ENCODE measurements at regions not wholly inside any gene's neighbourhood (a gene's known extent, or its start where the extent isn't known, plus 50 kb on each side); places are given as distances from the start of the nearest gene placed in this dataset.

GRCh38 chr1:2948751-2949680, 72.3 kb upstream of the ACTRT2 start:
- WGBS (ENCODE audit: insufficient coverage, insufficient read length): no CpG with 5 or more reads among the region's 31 CpGs
- DNase-seq (ENCODE audit: low read depth, low spot score): no peak
- Histone ChIP-seq H3K4me3 (ENCODE audit: low read length) (no peak overlapping the region), H3K36me3 (ENCODE audit: control insufficient read depth, insufficient read depth, low read length) (no peaks in the 10 kb centered on the region), H3K9me3 (ENCODE audit: control insufficient read depth, insufficient read depth, low read length) (peaks cover 36% of the 10 kb centered on the region), H3K27ac (ENCODE audit: low read length) (no peak overlapping the region), H3K4me1 (ENCODE audit: control insufficient read depth, insufficient read depth, low read length) (no peaks in the 10 kb centered on the region), H3K27me3 (ENCODE audit: control insufficient read depth, insufficient read depth, low read length) (no peaks in the 10 kb centered on the region)

- H3K4me3 ChIP-seq (ENCODE audit: low read length): no peak overlapping the region
- no peaks in the 10 kb centered on the region for H3K4me1 ChIP-seq (ENCODE audit: control insufficient read depth, insufficient read depth, low read length)
- H3K27ac ChIP-seq (ENCODE audit: low read length): no peak overlapping the region
- H3K9me3 ChIP-seq (ENCODE audit: control insufficient read depth, insufficient read depth, low read length): peaks cover 32% of the 10 kb centered on the region
- no peaks in the 10 kb centered on the region for H3K36me3 ChIP-seq (ENCODE audit: control insufficient read depth, insufficient read depth, low read length)
- H3K27me3 ChIP-seq (ENCODE audit: control insufficient read depth, insufficient read depth, low read length): no peaks in the 10 kb centered on the region
- WGBS (ENCODE audit: insufficient coverage, insufficient read length): no CpG with 5 or more reads among the region's 29 CpGs
- DNase-seq (ENCODE audit: low read depth, low spot score): no peak
These were observed 71.0 kb upstream of the ACTRT2 start for GRCh38 chr1:2949966-2950925.

GRCh38 chr1:2950926-2951305, 70.4 kb upstream of the ACTRT2 start:
- Histone ChIP-seq H3K27ac (ENCODE audit: low read length) (no peak overlapping the region), H3K27me3 (ENCODE audit: control insufficient read depth, insufficient read depth, low read length) (no peaks in the 10 kb centered on the region), H3K4me3 (ENCODE audit: low read length) (no peak overlapping the region), H3K36me3 (ENCODE audit: control insufficient read depth, insufficient read depth, low read length) (no peaks in the 10 kb centered on the region), H3K9me3 (ENCODE audit: control insufficient read depth, insufficient read depth, low read length) (peaks cover 27% of the 10 kb centered on the region), H3K4me1 (ENCODE audit: control insufficient read depth, insufficient read depth, low read length) (no peaks in the 10 kb centered on the region)
- no peak for DNase-seq (ENCODE audit: low read depth, low spot score)
- WGBS (ENCODE audit: insufficient coverage, insufficient read length): no CpG with 5 or more reads among the region's 5 CpGs

DNA sequence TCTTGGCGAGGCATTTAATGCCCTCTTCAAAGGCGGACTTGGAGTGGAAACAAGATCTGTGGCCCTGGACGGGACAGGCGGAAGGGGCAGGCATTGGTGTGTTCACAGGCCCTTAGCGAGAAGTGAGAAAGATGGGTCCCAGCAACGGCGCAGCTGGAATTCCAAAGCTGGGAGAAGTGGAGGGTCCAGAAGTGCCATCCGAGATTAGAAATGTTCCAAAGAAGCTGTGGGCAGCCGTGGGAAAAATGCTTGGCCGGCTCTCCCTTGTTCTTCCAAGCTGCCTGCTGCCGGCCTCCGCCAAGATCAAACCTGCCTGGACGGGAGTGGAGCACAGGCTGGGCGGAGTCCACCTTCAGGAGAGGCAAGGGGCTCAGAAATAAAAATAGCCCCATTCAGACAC, 69.4 kb upstream of the ACTRT2 start:
- WGBS (ENCODE audit: insufficient coverage, insufficient read length): no CpG with 5 or more reads among the region's 14 CpGs
- Histone ChIP-seq H3K36me3 (ENCODE audit: control insufficient read depth, insufficient read depth, low read length) (no peaks in the 10 kb centered on the region), H3K4me1 (ENCODE audit: control insufficient read depth, insufficient read depth, low read length) (no peaks in the 10 kb centered on the region), H3K9me3 (ENCODE audit: control insufficient read depth, insufficient read depth, low read length) (peaks cover 25% of the 10 kb centered on the region), H3K27me3 (ENCODE audit: control insufficient read depth, insufficient read depth, low read length) (no peaks in the 10 kb centered on the region), H3K4me3 (ENCODE audit: low read length) (no peak overlapping the region), H3K27ac (ENCODE audit: low read length) (no peak overlapping the region)
- DNase-seq (ENCODE audit: low read depth, low spot score): no peak

GRCh38 chr1:2952371-2952770, 68.9 kb upstream of the ACTRT2 start:
- peaks cover 25% of the 10 kb centered on the region for H3K9me3 ChIP-seq (ENCODE audit: control insufficient read depth, insufficient read depth, low read length)
- H3K27ac ChIP-seq (ENCODE audit: low read length): no peak overlapping the region
- no peaks in the 10 kb centered on the region for H3K27me3 ChIP-seq (ENCODE audit: control insufficient read depth, insufficient read depth, low read length)
- no CpG with 5 or more reads among the region's 9 CpGs for WGBS (ENCODE audit: insufficient coverage, insufficient read length)
- no peak overlapping the region for H3K4me3 ChIP-seq (ENCODE audit: low read length)
- H3K4me1 ChIP-seq (ENCODE audit: control insufficient read depth, insufficient read depth, low read length): no peaks in the 10 kb centered on the region
- no peak for DNase-seq (ENCODE audit: low read depth, low spot score)
- no peaks in the 10 kb centered on the region for H3K36me3 ChIP-seq (ENCODE audit: control insufficient read depth, insufficient read depth, low read length)

- no peaks in the 10 kb centered on the region for H3K4me1 ChIP-seq (ENCODE audit: control insufficient read depth, insufficient read depth, low read length)
- no peak for DNase-seq (ENCODE audit: low read depth, low spot score)
- H3K36me3 ChIP-seq (ENCODE audit: control insufficient read depth, insufficient read depth, low read length): no peaks in the 10 kb centered on the region
- H3K27ac ChIP-seq (ENCODE audit: low read length): no peak overlapping the region
- no peak overlapping the region for H3K4me3 ChIP-seq (ENCODE audit: low read length)
- no CpG with 5 or more reads among the region's 7 CpGs for WGBS (ENCODE audit: insufficient coverage, insufficient read length)
- peaks cover 25% of the 10 kb centered on the region for H3K9me3 ChIP-seq (ENCODE audit: control insufficient read depth, insufficient read depth, low read length)
- H3K27me3 ChIP-seq (ENCODE audit: control insufficient read depth, insufficient read depth, low read length): no peaks in the 10 kb centered on the region
These were observed 68.3 kb upstream of the ACTRT2 start for GRCh38 chr1:2952992-2953391.

GRCh38 chr1:2953688-2954285, 67.5 kb upstream of the ACTRT2 start:
- H3K4me1 ChIP-seq (ENCODE audit: control insufficient read depth, insufficient read depth, low read length): no peaks in the 10 kb centered on the region
- peaks cover 18% of the 10 kb centered on the region for H3K9me3 ChIP-seq (ENCODE audit: control insufficient read depth, insufficient read depth, low read length)
- WGBS (ENCODE audit: insufficient coverage, insufficient read length): no CpG with 5 or more reads among the region's 2 CpGs
- H3K36me3 ChIP-seq (ENCODE audit: control insufficient read depth, insufficient read depth, low read length): no peaks in the 10 kb centered on the region
- no peak overlapping the region for H3K27ac ChIP-seq (ENCODE audit: low read length)
- DNase-seq (ENCODE audit: low read depth, low spot score): no peak
- H3K27me3 ChIP-seq (ENCODE audit: control insufficient read depth, insufficient read depth, low read length): no peaks in the 10 kb centered on the region
- H3K4me3 ChIP-seq (ENCODE audit: low read length): no peak overlapping the region

DNA sequence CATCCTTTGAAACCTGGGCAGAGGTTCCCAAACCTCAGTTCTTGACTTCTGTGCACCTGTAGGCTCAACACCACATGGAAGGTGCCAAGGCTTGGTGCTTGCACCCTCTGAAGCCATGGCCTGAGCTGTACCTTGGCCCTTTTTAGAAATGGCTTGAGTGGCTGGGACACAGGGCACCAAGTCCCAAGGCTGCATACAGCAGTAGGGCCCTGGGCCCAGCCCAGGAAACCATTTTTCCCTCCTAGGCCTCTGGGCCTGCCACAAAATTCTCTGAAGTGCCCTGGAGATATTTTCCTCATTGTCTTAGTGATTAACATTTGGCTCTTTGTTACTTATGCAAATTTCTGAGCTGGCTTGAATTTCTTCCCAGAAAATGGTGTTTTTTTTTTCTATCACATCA, 65.6 kb upstream of the ACTRT2 start:
- H3K27ac ChIP-seq (ENCODE audit: low read length): no peak overlapping the region
- H3K4me3 ChIP-seq (ENCODE audit: low read length): no peak overlapping the region
- peaks cover 22% of the 10 kb centered on the region for H3K9me3 ChIP-seq (ENCODE audit: control insufficient read depth, insufficient read depth, low read length)
- no peaks in the 10 kb centered on the region for H3K36me3 ChIP-seq (ENCODE audit: control insufficient read depth, insufficient read depth, low read length)
- DNase-seq (ENCODE audit: low read depth, low spot score): no peak
- no peaks in the 10 kb centered on the region for H3K4me1 ChIP-seq (ENCODE audit: control insufficient read depth, insufficient read depth, low read length)
- H3K27me3 ChIP-seq (ENCODE audit: control insufficient read depth, insufficient read depth, low read length): no peaks in the 10 kb centered on the region

DNA sequence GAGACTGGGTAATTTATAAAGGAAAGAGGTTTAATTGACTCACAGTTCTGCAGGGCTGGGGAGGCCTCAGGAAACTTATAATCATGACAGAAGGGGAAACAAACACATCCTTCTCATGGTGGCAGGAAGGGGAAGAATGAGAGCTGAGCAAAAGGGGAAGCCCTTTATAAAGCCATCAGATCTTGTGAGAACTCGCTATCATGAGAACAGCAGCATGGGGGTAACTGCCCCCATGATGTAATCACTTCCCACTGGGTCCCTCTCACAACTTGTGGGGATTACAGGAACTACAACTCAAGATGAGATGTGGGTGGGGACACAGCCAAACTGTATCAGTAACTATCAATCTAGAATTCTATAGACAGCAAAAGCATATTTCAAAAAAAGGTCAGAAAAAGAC, 64.7 kb upstream of the ACTRT2 start:
- Histone ChIP-seq H3K27me3 (ENCODE audit: control insufficient read depth, insufficient read depth, low read length) (no peaks in the 10 kb centered on the region), H3K4me1 (ENCODE audit: control insufficient read depth, insufficient read depth, low read length) (no peaks in the 10 kb centered on the region), H3K36me3 (ENCODE audit: control insufficient read depth, insufficient read depth, low read length) (no peaks in the 10 kb centered on the region), H3K27ac (ENCODE audit: low read length) (no peak overlapping the region), H3K9me3 (ENCODE audit: control insufficient read depth, insufficient read depth, low read length) (peaks cover 20% of the 10 kb centered on the region), H3K4me3 (ENCODE audit: low read length) (no peak overlapping the region)
- no peak for DNase-seq (ENCODE audit: low read depth, low spot score)
- no CpG with 5 or more reads among the region's 1 CpG for WGBS (ENCODE audit: insufficient coverage, insufficient read length)

DNA sequence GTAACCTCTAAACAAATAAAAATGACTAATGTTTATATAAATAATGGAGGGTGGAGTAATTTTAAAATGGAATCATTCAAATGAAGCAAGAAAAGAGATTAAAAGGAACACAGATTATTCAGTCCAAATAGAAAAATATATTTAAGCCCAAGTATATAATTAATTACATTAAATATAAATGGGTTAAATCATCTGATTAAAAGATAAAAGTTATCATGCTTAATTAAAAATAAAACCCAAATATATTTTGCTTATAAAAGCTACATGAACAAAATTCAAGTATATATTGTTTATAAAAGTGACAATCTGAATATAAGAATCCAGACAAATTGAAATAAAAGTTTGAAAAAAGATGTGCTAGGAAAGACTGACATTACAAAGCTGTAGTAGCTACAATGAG, 63.9 kb upstream of the ACTRT2 start:
- peaks cover 24% of the 10 kb centered on the region for H3K9me3 ChIP-seq (ENCODE audit: control insufficient read depth, insufficient read depth, low read length)
- H3K27ac ChIP-seq (ENCODE audit: low read length): no peak overlapping the region
- H3K36me3 ChIP-seq (ENCODE audit: control insufficient read depth, insufficient read depth, low read length): no peaks in the 10 kb centered on the region
- H3K27me3 ChIP-seq (ENCODE audit: control insufficient read depth, insufficient read depth, low read length): no peaks in the 10 kb centered on the region
- DNase-seq (ENCODE audit: low read depth, low spot score): no peak
- H3K4me3 ChIP-seq (ENCODE audit: low read length): no peak overlapping the region
- no peaks in the 10 kb centered on the region for H3K4me1 ChIP-seq (ENCODE audit: control insufficient read depth, insufficient read depth, low read length)

Measured in iPS DF 6.9 (cell line).